Superior temporal gyrus (tissue), 1 donor: ENCODE measurements at regions not wholly inside any gene's neighbourhood (a gene's known extent, or its start where the extent isn't known, plus 50 kb on each side); places are given as distances from the start of the nearest gene placed in this dataset.
"Not testable (repeated sequence)": the region's sequence is repeated elsewhere in the genome, so short reads cannot be mapped to it uniquely, and the experiment has no call there.

Source experiments
- DNase-seq: peaks from one replicate; pipeline ENCODE4 v3.0.0-alpha.2; 2016; ENCODE audit errors: extremely low spot score

- no peak for DNase-seq
These were observed 50.5 kb upstream of the FOXP2 start for GRCh38 chr7:114364151-114364550.

GRCh38 chr7:114363292-114363691 is 51.3 kb upstream of the FOXP2 start:
- no peak for DNase-seq

GRCh38 chr7:114358911-114359310 is 55.7 kb upstream of the FOXP2 start:
- no peak for DNase-seq

GRCh38 chr7:114356133-114356532 is 58.5 kb upstream of the FOXP2 start:
- no peak for DNase-seq

- DNase-seq, result no peak
These were observed 60.3 kb upstream of the FOXP2 start for GRCh38 chr7:114354306-114354705.

GRCh38 chr7:114345494-114345893 is 69.1 kb upstream of the FOXP2 start:
- no peak for DNase-seq

GRCh38 chr7:114343949-114344708 is 70.5 kb upstream of the FOXP2 start:
- DNase-seq, result no peak

- no peak for DNase-seq
These were observed 72.0 kb upstream of the FOXP2 start for GRCh38 chr7:114342431-114343179.

- DNase-seq, result no peak
These were observed 73.0 kb upstream of the FOXP2 start for GRCh38 chr7:114341648-114342047.

- DNase-seq, result no peak
These were observed 79.6 kb upstream of the FOXP2 start for GRCh38 chr7:114334989-114335388.

- DNase-seq, result not testable (repeated sequence)
These were observed 85.2 kb upstream of the FOXP2 start for GRCh38 chr7:114329458-114329857.

GRCh38 chr7:114317450-114318098 is 97.0 kb upstream of the FOXP2 start:
- no peak for DNase-seq

- no peak for DNase-seq
These were observed 102.0 kb upstream of the FOXP2 start for GRCh38 chr7:114312649-114313048.

GRCh38 chr7:114310345-114311110 is 104.1 kb upstream of the FOXP2 start:
- DNase-seq, result no peak

GRCh38 chr7:114309729-114310128 is 104.9 kb upstream of the FOXP2 start:
- no peak for DNase-seq

GRCh38 chr7:114303301-114303700 is 111.3 kb upstream of the FOXP2 start:
- no peak for DNase-seq

GRCh38 chr7:114302858-114303257 is 111.8 kb upstream of the FOXP2 start:
- DNase-seq, result no peak

GRCh38 chr7:114298011-114298410 is 116.6 kb upstream of the FOXP2 start:
- no peak for DNase-seq

GRCh38 chr7:114297121-114297520 is 117.5 kb upstream of the FOXP2 start:
- no peak for DNase-seq

- no peak for DNase-seq
These were observed 119.1 kb upstream of the FOXP2 start for GRCh38 chr7:114295522-114295921.

GRCh38 chr7:114294036-114294435 is 120.6 kb upstream of the FOXP2 start:
- no peak for DNase-seq
